Cardiac muscle cell (in vitro differentiated cells and primary cell): ENCODE measurements at regions not wholly inside any gene's neighbourhood (a gene's known extent, or its start where the extent isn't known, plus 50 kb on each side); places are given as distances from the start of the nearest gene placed in this dataset.

Experiments used
- DNase-seq, 2 donors: peaks; one replicate each; pipeline versions ENCODE4 v3.0.0 to v3.0.0-alpha.2; 2010 to 2017; ENCODE audit warnings: low read depth in 1 of 2, low spot score in 1 of 2
- H3K27ac ChIP-seq: fragments of 200-600 bp; sonication (generic); 2 replicates; pipeline ENCODE4 v1.5.1; 2016
- H3K27me3 ChIP-seq: fragments of 200-600 bp; sonication (generic); 2 replicates; pipeline ENCODE4 v1.6.0; 2016; ENCODE audit warnings: control low read depth
- H3K36me3 ChIP-seq: fragments of 200-600 bp; sonication (generic); 2 replicates; pipeline ENCODE4 v1.5.1; 2016; ENCODE audit warnings: control low read depth
- H3K4me1 ChIP-seq: fragments of 200-600 bp; sonication (generic); 2 replicates; pipeline ENCODE4 v1.8.1; 2017; ENCODE audit warnings: low read depth, mild to moderate bottlenecking, mixed run types
- H3K4me3 ChIP-seq: fragments of 200-600 bp; sonication (generic); 2 replicates; pipeline ENCODE4 v1.5.1; 2016; ENCODE audit warnings: mild to moderate bottlenecking
- H3K9me3 ChIP-seq: fragments of 200-600 bp; sonication (generic); 2 replicates; pipeline ENCODE4 v1.5.1; 2017; ENCODE audit warnings: low read depth, mild to moderate bottlenecking, control low read depth
- CTCF ChIP-seq: IDR thresholded peaks from 2 replicates; pipeline ENCODE4 v1.5.1; 2012; ENCODE audit warnings: low read depth, mild to moderate bottlenecking, low read length

DNA sequence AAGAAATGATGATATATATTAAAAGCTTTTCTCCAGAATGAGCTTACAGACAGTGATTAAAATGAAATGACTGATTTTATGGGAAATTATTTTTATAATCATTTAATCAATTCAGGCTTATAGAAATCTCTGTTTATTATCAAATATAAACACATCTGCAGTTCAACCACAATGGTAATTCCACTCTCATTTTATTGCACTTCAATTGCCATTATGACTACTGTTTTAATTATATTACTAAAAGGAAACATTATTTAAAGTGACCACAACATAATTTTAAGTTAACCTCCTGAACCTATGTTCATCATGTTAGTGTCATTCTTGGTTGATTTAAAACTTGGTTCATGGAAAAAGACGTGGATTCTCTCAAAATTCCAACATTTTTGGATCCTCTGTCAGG, 536.3 kb downstream of the SLC6A15 start:
- no peaks in the 10 kb centered on the region for H3K9me3 ChIP-seq
- no peaks in the 10 kb centered on the region for H3K36me3 ChIP-seq
- DNase-seq = no peak
- no peak overlapping the region for H3K27ac ChIP-seq
- H3K27me3 ChIP-seq = no peaks in the 10 kb centered on the region
- H3K4me1 ChIP-seq = no peaks in the 10 kb centered on the region
- no peak overlapping the region for H3K4me3 ChIP-seq
- no peak for TF ChIP-seq CTCF

- Histone ChIP-seq H3K4me3 (no peak overlapping the region), H3K9me3 (no peaks in the 10 kb centered on the region), H3K27me3 (no peaks in the 10 kb centered on the region), H3K27ac (no peak overlapping the region), H3K36me3 (no peaks in the 10 kb centered on the region), H3K4me1 (no peaks in the 10 kb centered on the region)
- no peak for TF ChIP-seq CTCF
- DNase-seq = no peak
These were observed 537.0 kb downstream of the SLC6A15 start for GRCh38 chr12:84375449-84376170.

DNA sequence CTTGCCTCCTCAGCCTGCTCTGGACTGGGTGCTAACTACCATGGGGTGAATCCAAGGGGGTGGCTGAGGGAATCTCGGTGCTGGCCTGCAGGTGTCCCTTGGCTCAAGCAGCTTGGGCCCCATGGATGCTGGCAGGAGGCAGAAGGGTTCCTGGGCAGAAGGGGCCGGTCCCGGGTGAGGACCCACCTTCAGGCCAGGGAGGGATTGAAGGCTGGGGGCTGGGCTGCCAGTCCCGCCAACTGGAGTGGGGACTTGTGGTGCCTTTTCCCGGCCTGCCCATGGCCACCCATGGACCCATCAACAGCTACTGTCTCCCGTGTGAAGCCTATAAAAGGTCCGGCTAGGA, 550.1 kb downstream of the SLC6A15 start:
- no peak overlapping the region for H3K27ac ChIP-seq
- TF ChIP-seq CTCF = no peak
- no peaks in the 10 kb centered on the region for H3K9me3 ChIP-seq
- H3K4me1 ChIP-seq = no peaks in the 10 kb centered on the region
- no peaks in the 10 kb centered on the region for H3K36me3 ChIP-seq
- no peaks in the 10 kb centered on the region for H3K27me3 ChIP-seq
- no peak for DNase-seq
- H3K4me3 ChIP-seq = no peak overlapping the region

GRCh38 chr12:84361651-84362551, 550.7 kb downstream of the SLC6A15 start:
- H3K9me3 ChIP-seq = no peaks in the 10 kb centered on the region
- H3K4me1 ChIP-seq = no peaks in the 10 kb centered on the region
- H3K4me3 ChIP-seq = no peak overlapping the region
- no peak for TF ChIP-seq CTCF
- H3K27me3 ChIP-seq = no peaks in the 10 kb centered on the region
- no peak overlapping the region for H3K27ac ChIP-seq
- no peaks in the 10 kb centered on the region for H3K36me3 ChIP-seq
- DNase-seq = no peak

- no peak overlapping the region for H3K4me3 ChIP-seq
- H3K27me3 ChIP-seq = no peaks in the 10 kb centered on the region
- no peaks in the 10 kb centered on the region for H3K4me1 ChIP-seq
- no peaks in the 10 kb centered on the region for H3K9me3 ChIP-seq
- no peak for TF ChIP-seq CTCF
- DNase-seq = no peak
- no peaks in the 10 kb centered on the region for H3K36me3 ChIP-seq
- no peak overlapping the region for H3K27ac ChIP-seq
These were observed 555.3 kb downstream of the SLC6A15 start for GRCh38 chr12:84357314-84357713.
